ENCODE measurements at regions not wholly inside any gene's neighbourhood (a gene's known extent, or its start where the extent isn't known, plus 50 kb on each side); places are given as distances from the start of the nearest gene placed in this dataset.
"Not testable (repeated sequence)": the region's sequence is repeated elsewhere in the genome, so short reads cannot be mapped to it uniquely, and the experiment has no call there.

GRCh38 chr5:60533789-60534188 is 166.2 kb downstream of the DEPDC1B start:
- ATAC-seq (ENCODE audit: low read depth) (no peak), DNase-seq (no peak)
- no peak for TF ChIP-seq EZH2 (IDR thresholded peaks at IDR 0.05; ENCODE audit: borderline replicate concordance, insufficient read depth, low read depth, low read length, poor library complexity, severe bottlenecking)
- TF ChIP-seq, protein P1, sequence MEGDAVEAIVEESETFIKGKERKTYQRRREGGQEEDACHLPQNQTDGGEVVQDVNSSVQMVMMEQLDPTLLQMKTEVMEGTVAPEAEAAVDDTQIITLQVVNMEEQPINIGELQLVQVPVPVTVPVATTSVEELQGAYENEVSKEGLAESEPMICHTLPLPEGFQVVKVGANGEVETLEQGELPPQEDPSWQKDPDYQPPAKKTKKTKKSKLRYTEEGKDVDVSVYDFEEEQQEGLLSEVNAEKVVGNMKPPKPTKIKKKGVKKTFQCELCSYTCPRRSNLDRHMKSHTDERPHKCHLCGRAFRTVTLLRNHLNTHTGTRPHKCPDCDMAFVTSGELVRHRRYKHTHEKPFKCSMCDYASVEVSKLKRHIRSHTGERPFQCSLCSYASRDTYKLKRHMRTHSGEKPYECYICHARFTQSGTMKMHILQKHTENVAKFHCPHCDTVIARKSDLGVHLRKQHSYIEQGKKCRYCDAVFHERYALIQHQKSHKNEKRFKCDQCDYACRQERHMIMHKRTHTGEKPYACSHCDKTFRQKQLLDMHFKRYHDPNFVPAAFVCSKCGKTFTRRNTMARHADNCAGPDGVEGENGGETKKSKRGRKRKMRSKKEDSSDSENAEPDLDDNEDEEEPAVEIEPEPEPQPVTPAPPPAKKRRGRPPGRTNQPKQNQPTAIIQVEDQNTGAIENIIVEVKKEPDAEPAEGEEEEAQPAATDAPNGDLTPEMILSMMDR (IDR thresholded peaks at IDR 0.05): no peak
- Histone ChIP-seq H3K4me1 (ENCODE audit: control insufficient read depth in 2 of 2, insufficient read depth in 2 of 2, low read length in 2 of 2) (peaks cover 6 to 43% of the 10 kb centered on the region in 2 donors), H3K4me3 (ENCODE audit: control extremely low read depth in 1 of 5, extremely low read depth in 1 of 5, insufficient read depth in 1 of 5, low read depth in 2 of 5, low read length in 4 of 5) (no peak overlapping the region), H3K27me3 (replicated peaks in 1 of 4; ENCODE audit: control extremely low read depth in 1 of 4, control insufficient read depth in 3 of 4, insufficient read depth in 4 of 4, low read length in 3 of 4) (no peaks in the 10 kb centered on the region), H3K9me3 (ENCODE audit: control extremely low read depth in 1 of 3, control insufficient read depth in 2 of 3, insufficient read depth in 1 of 3, low read length in 2 of 3) (peaks cover 0 to 3% (median 0%) of the 10 kb centered on the region in 3 donors), H2AFZ (ENCODE audit: insufficient read depth, low read depth, low read length, poor library complexity, severe bottlenecking) (no peak overlapping the region), H3K79me2 (ENCODE audit: control insufficient read depth, insufficient read depth, low read length) (no peaks in the 10 kb centered on the region), H3K27ac (ENCODE audit: low read length in 2 of 2) (no peak overlapping the region), H4K20me1 (ENCODE audit: control insufficient read depth, insufficient read depth, low read length, poor library complexity, severe bottlenecking) (no peaks in the 10 kb centered on the region), H3K4me2 (replicated peaks; ENCODE audit: low read depth, low read length, poor library complexity, severe bottlenecking) (no peak overlapping the region), H3K9ac (ENCODE audit: low read length) (no peak overlapping the region), H3K36me3 (replicated peaks in 1 of 2; ENCODE audit: control extremely low read depth in 1 of 2, control insufficient read depth in 1 of 2, extremely low read depth in 1 of 2, insufficient read depth in 2 of 2, low read length in 1 of 2) (no peaks in the 10 kb centered on the region)
- intact Hi-C loops (cut with micrococcal nuclease): no loop called here
- no peaks in the 10 kb centered on the region for H3K9me3 Mint-ChIP-seq (ENCODE audit: insufficient read depth)
- H3K27ac Mint-ChIP-seq: no peak overlapping the region
- ChIA-PET POLR2A (no interaction called here), CTCF (no interaction called here)
- no CpG with 5 or more reads among the region's 4 CpGs for WGBS (ENCODE audit: insufficient coverage)
- no peaks in the 10 kb centered on the region for H3K27me3 Mint-ChIP-seq
- H3K4me1 Mint-ChIP-seq: peaks cover 46% of the 10 kb centered on the region
- H3K4me3 Mint-ChIP-seq: no peak overlapping the region

GRCh38 chr5:60532796-60533195 is 167.2 kb downstream of the DEPDC1B start:
- H3K27ac Mint-ChIP-seq; CTCF ChIA-PET; H3K9ac ChIP-seq (ENCODE audit: low read length); H3K27me3 ChIP-seq (replicated peaks in 1 of 4; ENCODE audit: control extremely low read depth in 1 of 4, control insufficient read depth in 3 of 4, insufficient read depth in 4 of 4, low read length in 3 of 4); ATAC-seq (ENCODE audit: low read depth); H2AFZ ChIP-seq (ENCODE audit: insufficient read depth, low read depth, low read length, poor library complexity, severe bottlenecking); H3K79me2 ChIP-seq (ENCODE audit: control insufficient read depth, insufficient read depth, low read length); H3K9me3 ChIP-seq (ENCODE audit: control extremely low read depth in 1 of 3, control insufficient read depth in 2 of 3, insufficient read depth in 1 of 3, low read length in 2 of 3); H3K9me3 Mint-ChIP-seq (ENCODE audit: insufficient read depth); intact Hi-C loops (cut with micrococcal nuclease); H4K20me1 ChIP-seq (ENCODE audit: control insufficient read depth, insufficient read depth, low read length, poor library complexity, severe bottlenecking); H3K27me3 Mint-ChIP-seq; POLR2A ChIA-PET; H3K4me3 Mint-ChIP-seq; H3K36me3 ChIP-seq (replicated peaks in 1 of 2; ENCODE audit: control extremely low read depth in 1 of 2, control insufficient read depth in 1 of 2, extremely low read depth in 1 of 2, insufficient read depth in 2 of 2, low read length in 1 of 2); H3K27ac ChIP-seq (ENCODE audit: low read length in 2 of 2); DNase-seq; H3K4me3 ChIP-seq (ENCODE audit: control extremely low read depth in 1 of 5, extremely low read depth in 1 of 5, insufficient read depth in 1 of 5, low read depth in 2 of 5, low read length in 4 of 5): not testable (repeated sequence)
- WGBS (ENCODE audit: insufficient coverage): 94% methylated on average over 2 of the region's 5 CpGs
- H3K4me1 Mint-ChIP-seq: peaks cover 39% of the 10 kb centered on the region
- Histone ChIP-seq H3K4me1 (ENCODE audit: control insufficient read depth in 2 of 2, insufficient read depth in 2 of 2, low read length in 2 of 2) (peaks cover 6 to 34% of the 10 kb centered on the region in 2 donors), H3K4me2 (replicated peaks; ENCODE audit: low read depth, low read length, poor library complexity, severe bottlenecking) (peak overlapping the region; percentile 1)

- ATAC-seq (ENCODE audit: low read depth); H3K27me3 Mint-ChIP-seq; intact Hi-C loops (cut with micrococcal nuclease): not testable (repeated sequence)
Measured at GRCh38 chr5:60530144-60530848, 169.7 kb downstream of the DEPDC1B start.

More at GRCh38 chr5:60530144-60530848, 169.7 kb downstream of the DEPDC1B start:
- H3K36me3 ChIP-seq (replicated peaks in 1 of 2; ENCODE audit: control extremely low read depth in 1 of 2, control insufficient read depth in 1 of 2, extremely low read depth in 1 of 2, insufficient read depth in 2 of 2, low read length in 1 of 2); H2AFZ ChIP-seq (ENCODE audit: insufficient read depth, low read depth, low read length, poor library complexity, severe bottlenecking); H3K27ac Mint-ChIP-seq; H3K4me2 ChIP-seq (replicated peaks; ENCODE audit: low read depth, low read length, poor library complexity, severe bottlenecking); H3K9ac ChIP-seq (ENCODE audit: low read length); CTCF ChIA-PET; H3K9me3 Mint-ChIP-seq (ENCODE audit: insufficient read depth); H3K79me2 ChIP-seq (ENCODE audit: control insufficient read depth, insufficient read depth, low read length); H3K27ac ChIP-seq (ENCODE audit: low read length in 2 of 2); POLR2A ChIA-PET; H3K9me3 ChIP-seq (ENCODE audit: control extremely low read depth in 1 of 3, control insufficient read depth in 2 of 3, insufficient read depth in 1 of 3, low read length in 2 of 3); H4K20me1 ChIP-seq (ENCODE audit: control insufficient read depth, insufficient read depth, low read length, poor library complexity, severe bottlenecking); H3K27me3 ChIP-seq (replicated peaks in 1 of 4; ENCODE audit: control extremely low read depth in 1 of 4, control insufficient read depth in 3 of 4, insufficient read depth in 4 of 4, low read length in 3 of 4); H3K4me3 Mint-ChIP-seq; H3K4me3 ChIP-seq (ENCODE audit: control extremely low read depth in 1 of 5, extremely low read depth in 1 of 5, insufficient read depth in 1 of 5, low read depth in 2 of 5, low read length in 4 of 5); DNase-seq: not testable (repeated sequence)
- peaks cover 26% of the 10 kb centered on the region for H3K4me1 Mint-ChIP-seq
- WGBS (ENCODE audit: insufficient coverage): 98% methylated on average over 27 of the region's 32 CpGs
- H3K4me1 ChIP-seq (ENCODE audit: control insufficient read depth in 2 of 2, insufficient read depth in 2 of 2, low read length in 2 of 2): peaks cover 2 to 22% of the 10 kb centered on the region in 2 donors
